GM18511 (cell line): ENCODE measurements at regions not wholly inside any gene's neighbourhood (a gene's known extent, or its start where the extent isn't known, plus 50 kb on each side); places are given as distances from the start of the nearest gene placed in this dataset.
"Not testable (repeated sequence)": the region's sequence is repeated elsewhere in the genome, so short reads cannot be mapped to it uniquely, and the experiment has no call there.

Experiments
- ATAC-seq: cut with Tn5 transposase; IDR thresholded peaks from one replicate; pipeline ENCODE4 v1.9.1; 2021; ENCODE audit warnings: mild to moderate bottlenecking, moderate library complexity; ENCODE audit not compliant: unreplicated experiment

- no peak for ATAC-seq
These were observed 269.5 kb downstream of the CYRIA start for GRCh38 chr2:16396171-16396570.

- ATAC-seq = no peak
These were observed 270.0 kb downstream of the CYRIA start for GRCh38 chr2:16395601-16396000.

- no peak for ATAC-seq
These were observed 270.6 kb downstream of the CYRIA start for GRCh38 chr2:16394986-16395550.

- no peak for ATAC-seq
These were observed 271.3 kb downstream of the CYRIA start for GRCh38 chr2:16394072-16394985.

GRCh38 chr2:16393500-16394071, 272.0 kb downstream of the CYRIA start:
- ATAC-seq = no peak

GRCh38 chr2:16392647-16393499, 272.8 kb downstream of the CYRIA start:
- no peak for ATAC-seq

- no peak for ATAC-seq
These were observed 273.6 kb downstream of the CYRIA start for GRCh38 chr2:16391986-16392385.

GRCh38 chr2:16390561-16390960, 275.1 kb downstream of the CYRIA start:
- ATAC-seq = no peak

GRCh38 chr2:16389611-16390010, 276.0 kb downstream of the CYRIA start:
- no peak for ATAC-seq

- ATAC-seq = not testable (repeated sequence)
These were observed 277.3 kb downstream of the CYRIA start for GRCh38 chr2:16388199-16388830.

GRCh38 chr2:16387461-16387984, 278.1 kb downstream of the CYRIA start:
- ATAC-seq = no peak

GRCh38 chr2:16386431-16386830, 279.2 kb downstream of the CYRIA start:
- ATAC-seq = no peak

GRCh38 chr2:16386031-16386430, 279.6 kb downstream of the CYRIA start:
- ATAC-seq = no peak

GRCh38 chr2:16385341-16385740, 280.3 kb downstream of the CYRIA start:
- ATAC-seq = no peak

GRCh38 chr2:16383411-16383810, 282.2 kb downstream of the CYRIA start:
- no peak for ATAC-seq

- no peak for ATAC-seq
These were observed 283.2 kb downstream of the CYRIA start for GRCh38 chr2:16382451-16382850.

GRCh38 chr2:16381511-16381910, 284.1 kb downstream of the CYRIA start:
- no peak for ATAC-seq

- not testable (repeated sequence) for ATAC-seq
These were observed 285.7 kb downstream of the CYRIA start for GRCh38 chr2:16379901-16380300.

GRCh38 chr2:16379061-16379460, 286.6 kb downstream of the CYRIA start:
- ATAC-seq = not testable (repeated sequence)

- no peak for ATAC-seq
These were observed 287.6 kb downstream of the CYRIA start for GRCh38 chr2:16378031-16378430.
